ENCODE measurements at regions not wholly inside any gene's neighbourhood (a gene's known extent, or its start where the extent isn't known, plus 50 kb on each side); places are given as distances from the start of the nearest gene placed in this dataset.

DNA sequence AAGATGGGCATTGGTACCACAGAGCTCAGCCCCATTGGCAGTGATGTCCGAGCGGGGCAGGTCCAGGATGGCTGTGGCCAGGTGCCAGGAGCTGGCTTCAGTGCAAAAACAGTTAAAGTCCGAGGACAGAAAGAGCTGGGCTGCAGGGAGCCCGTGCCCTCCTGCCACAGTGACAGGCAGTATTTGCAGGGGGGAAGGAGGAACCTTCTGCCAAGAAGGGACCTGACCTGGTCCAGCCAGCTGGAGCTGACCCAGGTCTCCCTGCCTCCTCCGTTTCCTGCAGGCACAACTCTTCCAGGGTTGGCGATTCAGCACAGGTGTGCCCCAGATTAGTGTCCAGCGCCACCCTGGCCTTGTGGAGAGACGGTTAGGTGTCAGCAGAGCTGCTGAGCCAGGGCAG lies 199.0 kb downstream of the ENGASE start:
- DNase-seq, result no peak

DNA sequence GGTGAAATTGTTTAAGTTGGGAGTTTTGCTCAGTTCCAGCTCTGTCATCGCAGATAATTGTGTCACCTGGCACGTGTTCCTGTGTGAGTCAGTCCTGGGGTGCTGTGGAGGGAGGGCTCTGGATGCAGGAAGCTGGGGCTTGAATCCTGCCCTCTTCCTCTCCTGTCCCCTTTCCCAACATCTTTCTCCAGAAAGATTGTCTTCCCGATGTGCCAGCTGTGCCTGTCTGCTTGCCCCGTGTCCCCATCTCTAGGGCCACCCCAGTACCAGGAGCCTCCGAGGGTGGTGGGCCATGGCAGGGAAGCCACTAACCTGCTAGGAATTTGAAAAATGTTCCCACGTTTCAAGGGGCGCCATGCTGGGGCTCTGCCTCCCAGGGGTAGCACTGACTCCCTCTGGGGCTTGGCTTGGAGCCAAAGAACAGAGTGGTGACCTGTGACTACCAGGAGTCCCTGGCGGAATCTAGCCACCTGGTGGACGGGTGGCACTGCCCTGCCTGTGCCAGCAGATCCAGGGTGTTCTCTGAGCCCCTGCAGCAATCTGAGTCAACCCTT lies 198.1 kb downstream of the ENGASE start:
- DNase-seq, result no peak

DNA sequence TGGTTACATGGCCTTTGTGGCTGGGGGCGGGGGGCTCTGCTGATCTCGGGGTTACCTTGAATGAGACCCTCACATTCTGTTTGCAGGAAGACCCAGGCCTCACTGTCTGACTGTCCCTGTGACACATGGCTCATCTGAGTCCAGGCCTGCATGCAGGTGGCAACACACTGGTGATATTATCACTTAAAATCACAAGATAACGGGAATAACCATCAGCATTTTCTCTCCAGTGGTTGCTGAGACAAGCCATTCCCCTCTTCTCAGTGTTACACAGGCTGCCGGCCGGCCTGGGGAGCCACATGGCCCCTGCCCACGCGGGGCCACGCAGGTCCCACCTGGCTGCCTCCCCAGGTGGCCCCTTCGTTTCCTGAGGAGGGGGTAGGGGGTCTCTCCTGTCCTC lies 197.6 kb downstream of the ENGASE start:
- DNase-seq, result no peak

DNA sequence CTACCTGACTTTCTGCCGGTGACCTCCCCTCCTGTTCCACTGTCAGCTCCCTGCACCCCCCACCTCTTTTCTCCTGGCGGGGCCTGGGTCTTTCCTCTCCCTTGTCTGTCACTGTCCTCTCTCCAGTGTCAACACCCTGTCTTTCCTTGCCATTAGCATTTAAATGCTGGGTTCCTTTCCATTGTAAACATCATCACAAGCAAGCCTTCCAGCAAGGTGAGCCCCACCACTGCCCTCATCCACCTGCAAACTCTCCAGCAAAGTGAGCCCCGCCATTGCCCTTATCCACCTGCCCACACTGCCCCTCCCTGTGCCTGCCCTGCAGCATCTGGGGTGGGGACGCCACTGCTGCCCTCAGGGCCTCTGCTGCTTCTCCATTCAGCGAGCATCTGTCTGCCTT lies 195.0 kb downstream of the ENGASE start:
- DNase-seq, result no peak

DNA sequence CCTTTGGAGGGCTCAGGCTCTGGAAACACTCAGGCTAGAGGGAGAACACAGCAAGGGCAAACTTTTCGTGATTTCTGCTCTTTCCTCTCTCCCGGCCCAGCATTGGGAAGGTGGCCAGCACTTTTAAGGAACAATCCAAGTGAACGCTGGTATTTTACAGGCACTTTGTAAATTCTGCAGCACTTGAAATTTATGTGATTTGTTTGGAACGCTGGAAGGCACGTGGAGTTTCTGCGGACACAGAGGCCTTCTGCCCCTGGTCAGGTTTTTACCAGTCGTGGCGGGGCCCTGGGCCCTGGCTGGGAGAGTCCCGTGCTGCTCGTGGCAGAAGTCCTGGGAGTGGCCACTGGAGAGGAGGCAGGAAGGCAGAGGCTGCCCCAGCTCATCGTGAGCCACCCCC lies 188.6 kb downstream of the ENGASE start:
- no peak for DNase-seq

DNA sequence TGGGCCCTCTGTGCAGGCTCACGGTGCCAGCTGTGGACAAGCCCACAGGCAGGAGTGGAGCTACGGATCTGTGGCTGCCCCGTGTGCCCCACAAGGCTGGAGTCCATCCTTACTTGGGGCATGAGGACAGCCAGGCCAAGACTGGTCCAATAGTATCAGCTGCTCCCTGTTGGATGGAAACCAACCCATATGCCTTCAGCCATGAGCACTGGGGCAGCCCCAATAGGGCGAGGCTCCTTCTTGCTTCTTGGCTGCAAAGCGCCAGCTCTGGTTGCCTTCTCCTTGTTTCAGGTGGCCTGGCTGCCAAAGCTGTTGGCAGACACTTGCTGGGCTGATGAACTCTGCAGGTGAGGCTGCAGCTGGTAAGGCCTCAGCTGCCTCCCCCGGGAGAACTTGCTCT lies 188.0 kb downstream of the ENGASE start:
- DNase-seq, result no peak

DNA sequence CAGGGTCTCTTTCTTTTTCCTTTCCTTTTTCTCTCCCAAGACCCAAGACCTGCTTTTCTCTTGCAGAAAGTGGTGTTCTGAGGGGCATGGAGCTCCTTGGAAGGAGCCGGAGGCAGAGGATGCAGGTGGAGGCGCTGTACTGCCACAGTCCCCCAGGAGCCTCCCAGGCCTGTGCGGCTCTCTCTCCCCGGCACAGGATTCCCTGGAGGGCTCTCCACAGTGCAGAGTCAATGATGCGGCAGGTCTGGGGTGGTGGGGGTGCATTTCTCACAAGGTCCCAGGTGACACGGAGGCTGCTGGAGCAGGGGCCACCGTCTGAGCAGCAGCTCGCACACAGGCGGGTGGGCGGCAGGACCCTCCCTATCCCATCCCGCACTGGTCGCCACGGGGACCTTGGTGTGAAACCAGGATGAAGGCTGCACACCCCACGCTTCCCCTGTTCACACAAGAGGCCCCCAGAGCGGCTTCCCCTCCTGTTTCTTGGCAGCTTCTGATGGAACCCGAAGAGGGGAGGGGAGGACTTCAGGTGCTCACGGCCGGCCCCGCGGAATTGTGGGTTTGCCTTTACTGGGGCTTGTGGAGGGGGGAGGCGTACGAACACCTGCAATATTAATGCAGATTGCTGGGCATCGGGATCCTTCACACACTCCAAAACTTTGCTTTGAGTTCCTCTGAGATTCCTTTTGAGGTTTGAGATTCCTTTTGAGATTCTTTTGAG lies 186.9 kb downstream of the ENGASE start:
- DNase-seq, result no peak

DNA sequence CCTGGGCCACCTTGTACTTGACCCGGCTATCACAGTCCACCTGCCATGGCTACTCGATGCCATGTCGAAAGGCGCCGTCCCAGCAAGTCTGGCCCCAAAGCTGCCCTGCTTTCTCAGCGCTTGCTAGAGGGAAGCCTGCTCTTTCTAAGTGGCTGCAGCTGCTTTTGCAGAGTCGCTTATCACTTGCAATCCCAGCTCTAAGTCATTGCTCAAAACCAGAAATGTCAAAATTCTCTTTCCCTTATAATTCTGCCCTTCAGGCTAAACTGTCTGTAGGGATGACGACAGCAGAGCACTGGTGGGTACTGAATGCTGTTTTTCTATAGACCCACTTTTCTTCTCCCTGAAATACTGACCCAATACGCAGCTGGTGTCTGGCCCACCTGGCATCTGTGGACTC lies 184.2 kb downstream of the ENGASE start:
- DNase-seq, result no peak

DNA sequence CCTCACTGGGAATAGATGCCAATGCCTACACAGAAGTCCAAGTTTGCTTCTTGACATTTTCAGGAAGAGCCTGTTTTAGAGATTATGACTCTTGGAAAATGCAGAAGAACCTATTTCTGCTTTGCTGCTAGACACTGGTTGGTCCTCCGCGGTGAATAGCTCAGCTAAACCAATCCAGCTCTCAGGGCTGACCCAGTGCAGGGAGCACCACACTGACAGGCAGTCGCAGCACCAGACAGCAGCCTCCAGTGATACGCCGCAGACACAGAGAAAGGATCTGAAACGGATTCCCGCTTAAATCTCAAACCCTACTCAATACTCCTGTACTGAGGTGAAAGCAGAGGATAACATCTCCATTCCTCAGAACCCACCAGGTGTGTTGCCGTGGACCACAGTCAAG lies 183.4 kb downstream of the ENGASE start:
- DNase-seq, result no peak

DNA sequence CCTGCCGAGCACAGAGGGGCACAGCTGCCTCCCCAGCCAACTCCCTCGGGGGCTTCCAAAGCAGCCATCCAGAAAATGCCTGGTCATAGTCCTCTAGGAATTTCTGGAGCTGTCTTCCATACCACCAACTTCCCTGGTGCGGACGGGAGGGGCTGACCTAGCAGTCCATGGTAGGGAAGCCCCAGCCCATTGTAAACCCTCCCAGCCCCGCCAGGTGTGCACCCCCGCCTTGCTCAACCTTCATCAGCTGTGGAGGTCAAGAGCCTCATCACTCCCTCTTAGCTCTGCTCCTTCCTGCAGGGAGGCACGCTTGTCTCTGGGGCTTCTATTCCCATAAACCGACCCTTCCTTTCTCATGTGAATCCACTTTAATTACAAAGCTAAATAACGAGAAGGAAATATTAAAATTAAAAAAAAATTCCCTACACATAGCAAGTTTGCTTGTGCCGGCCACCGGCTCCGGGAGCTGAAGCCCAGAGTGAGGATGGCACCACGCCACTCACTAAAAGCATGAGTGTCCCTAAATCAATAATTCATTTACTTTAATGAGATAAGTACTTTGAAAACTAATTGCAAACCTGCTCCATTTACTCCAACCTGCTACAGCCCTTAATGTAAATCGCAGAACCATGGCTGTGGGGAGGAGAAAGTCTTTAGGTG lies 181.4 kb downstream of the ENGASE start:
- no peak for DNase-seq

DNA sequence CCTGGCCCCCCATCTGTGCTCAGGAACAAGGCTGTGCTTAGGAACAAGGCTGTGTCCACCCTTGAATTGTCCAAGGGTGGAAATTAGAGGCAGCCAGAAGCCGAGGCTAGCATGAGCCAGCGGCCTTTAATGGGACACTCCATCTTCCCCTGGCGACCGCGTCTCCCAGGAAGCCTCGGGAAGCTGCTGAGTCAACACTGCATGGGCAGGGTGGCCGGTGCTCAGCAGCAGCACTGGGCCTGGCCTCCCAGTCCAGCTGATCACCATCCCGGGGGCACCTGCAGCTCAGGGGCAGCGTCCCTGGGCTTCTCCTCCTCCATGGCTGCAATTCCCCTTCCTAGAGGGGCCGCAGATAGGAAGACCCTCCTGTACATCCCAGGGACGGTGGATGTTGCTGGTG lies 180.8 kb downstream of the ENGASE start:
- no peak for DNase-seq

DNA sequence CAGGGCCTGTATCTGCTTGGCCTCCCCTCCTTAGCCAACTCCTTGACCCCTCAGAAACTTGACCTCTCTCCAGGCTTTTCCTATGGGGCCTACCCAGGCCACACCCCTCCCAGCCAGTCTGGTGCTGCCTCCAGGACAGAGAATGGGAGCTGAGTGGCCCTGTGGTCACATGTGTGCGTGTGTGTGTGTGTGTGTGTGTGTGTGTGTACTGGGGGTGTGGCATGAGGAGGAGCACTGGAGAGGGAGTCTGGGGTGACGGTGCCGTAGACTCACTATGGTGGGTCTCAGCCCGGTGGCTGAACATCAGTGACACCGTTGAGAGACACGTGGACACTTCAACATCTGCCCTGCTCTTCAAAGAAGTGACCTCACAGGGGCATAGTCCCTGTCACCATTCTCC lies 180.4 kb downstream of the ENGASE start:
- no peak for DNase-seq

DNA sequence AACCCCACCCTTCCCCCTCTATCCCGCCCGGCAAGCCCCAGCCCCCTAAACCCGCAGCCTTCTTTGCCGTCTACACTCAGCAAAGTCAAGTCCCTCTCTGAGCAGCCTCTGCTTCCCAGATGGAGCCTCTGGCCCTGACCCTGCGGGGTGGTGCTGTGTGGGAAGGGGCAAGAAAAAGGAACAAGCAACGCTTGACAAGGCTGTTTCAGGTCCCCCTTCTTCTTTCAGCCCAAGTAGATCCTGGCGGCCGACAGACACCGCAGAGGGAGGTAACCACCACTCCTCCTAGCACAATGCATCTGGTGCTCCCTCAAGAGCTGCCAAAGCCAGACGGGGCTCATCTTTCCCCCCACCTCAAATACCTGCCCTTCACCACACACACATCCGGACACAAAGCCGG lies 178.3 kb downstream of the ENGASE start:
- DNase-seq, result no peak

DNA sequence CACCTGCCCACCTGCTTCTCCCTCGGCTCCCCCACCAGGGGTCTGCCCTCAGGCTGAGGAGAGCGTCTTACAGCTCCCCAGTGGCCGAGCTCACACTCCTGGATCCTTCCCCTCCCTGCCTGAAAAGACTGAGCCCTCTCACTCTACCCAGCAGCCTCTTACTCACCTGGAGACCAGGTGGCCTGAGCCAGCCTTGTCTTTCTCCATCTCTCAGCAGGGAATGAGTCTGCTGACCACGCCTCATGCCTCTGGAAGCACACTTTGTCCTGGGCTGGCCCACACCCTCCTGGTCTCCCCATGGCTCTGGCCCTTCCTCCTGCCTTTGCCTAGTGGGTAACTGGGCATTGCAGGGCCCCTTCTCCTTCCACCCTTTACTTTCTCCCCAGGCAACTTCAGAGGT lies 177.2 kb downstream of the ENGASE start:
- no peak for DNase-seq

DNA sequence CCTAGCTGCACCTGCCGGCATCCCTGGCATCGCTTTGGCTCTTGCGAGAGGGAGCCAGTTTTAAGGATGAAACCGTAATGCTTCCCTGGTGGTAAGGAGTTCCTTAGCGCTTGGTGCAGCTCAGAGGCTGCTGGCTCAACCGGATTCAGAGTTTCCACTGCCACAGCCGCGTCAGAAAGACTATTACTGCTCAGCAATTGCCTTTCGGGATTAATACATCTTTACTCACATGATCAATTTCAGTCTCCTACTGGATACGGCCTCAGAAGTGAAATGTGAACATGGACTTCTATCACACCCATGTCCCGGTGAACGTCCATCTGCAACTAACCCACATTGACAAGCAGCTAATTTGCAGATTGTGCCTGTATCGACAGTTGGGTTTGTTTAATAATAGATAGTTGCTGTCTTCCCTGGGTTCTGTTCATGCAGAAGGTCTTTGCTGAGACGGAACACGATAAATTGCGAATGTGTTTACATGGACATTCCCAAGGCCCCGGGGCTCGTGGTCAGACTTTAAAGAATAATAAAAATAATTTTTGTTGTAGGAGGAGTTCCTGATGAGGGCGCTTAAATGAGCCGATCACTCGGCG lies 175.4 kb downstream of the ENGASE start:
- DNase-seq, result no peak

DNA sequence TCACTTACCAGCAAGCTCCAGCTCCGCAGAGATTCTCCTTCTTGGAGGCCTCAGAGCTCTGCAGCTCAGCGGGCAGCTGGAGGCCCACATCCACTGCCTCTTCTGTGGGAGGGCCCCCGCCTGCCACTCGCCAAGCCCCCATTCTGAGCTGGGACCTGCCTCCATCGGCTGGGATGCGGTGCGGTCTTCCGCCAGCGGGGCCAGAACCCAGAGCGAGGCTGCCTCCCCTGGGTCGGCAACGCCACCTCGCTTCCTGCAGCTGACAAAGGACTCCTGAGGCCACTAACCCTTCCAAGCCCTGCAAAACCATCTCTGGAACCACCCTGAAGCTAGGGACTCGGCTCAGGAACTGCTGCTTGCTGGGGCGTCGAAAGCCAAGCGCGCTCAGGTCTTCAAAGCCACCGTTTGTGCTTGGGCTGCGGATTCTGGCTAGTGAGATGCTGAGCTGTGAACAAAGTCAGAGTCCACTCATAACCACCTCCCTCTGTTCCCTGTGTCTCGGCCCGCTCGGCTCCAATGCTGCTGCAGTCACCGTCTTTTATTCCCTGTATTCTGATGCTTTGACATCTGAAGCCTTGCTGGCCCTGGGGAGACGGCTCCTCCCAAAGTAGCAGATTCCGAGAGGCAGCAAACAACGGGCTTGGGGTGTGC lies 174.3 kb downstream of the ENGASE start:
- DNase-seq, result no peak

DNA sequence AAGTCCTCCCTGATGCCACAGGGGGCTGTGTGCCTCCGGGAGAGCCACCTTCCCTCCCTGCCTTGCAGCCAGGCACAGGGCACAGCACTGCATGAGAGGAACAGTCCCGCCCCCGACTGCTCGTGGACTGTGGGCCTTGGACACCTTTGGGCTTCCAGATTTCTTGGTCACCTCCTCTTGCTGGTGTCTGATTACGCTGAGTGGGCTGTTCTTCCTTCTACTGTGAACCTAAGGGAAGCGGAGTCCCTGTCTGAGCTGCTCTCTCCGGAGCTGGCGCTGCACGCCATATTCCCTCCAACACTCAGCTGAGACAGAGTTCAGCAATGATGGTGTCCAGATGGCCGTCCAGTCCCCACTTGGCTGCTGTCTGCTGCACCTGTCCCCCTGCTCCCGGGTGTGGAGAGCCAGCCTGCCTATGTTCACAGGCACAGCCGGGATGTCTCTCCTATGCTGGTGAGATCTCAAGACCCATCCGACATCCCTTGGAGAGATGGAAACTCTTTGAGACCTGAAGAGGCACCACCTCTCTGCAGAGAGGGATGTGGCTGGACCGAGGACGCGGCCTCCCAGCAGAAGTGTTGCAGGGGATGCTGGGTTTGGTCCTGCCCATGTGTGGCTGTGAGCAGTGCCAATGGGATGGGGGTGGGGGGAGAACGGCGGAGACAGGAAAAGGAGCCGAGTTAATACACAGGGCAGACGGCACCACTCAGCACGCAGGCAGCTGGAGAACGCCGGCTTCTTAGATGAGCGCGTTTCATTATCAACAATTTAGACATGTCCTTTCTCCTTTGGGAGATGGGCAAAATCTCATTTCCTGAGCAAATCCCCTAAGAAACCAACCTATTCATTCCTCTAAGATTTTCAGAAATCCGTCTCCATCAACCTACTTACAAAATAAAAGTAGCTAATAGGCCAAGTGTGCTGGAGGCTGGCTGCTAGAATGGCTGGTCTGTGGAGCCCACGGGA lies 171.9 kb downstream of the ENGASE start:
- DNase-seq, result no peak

DNA sequence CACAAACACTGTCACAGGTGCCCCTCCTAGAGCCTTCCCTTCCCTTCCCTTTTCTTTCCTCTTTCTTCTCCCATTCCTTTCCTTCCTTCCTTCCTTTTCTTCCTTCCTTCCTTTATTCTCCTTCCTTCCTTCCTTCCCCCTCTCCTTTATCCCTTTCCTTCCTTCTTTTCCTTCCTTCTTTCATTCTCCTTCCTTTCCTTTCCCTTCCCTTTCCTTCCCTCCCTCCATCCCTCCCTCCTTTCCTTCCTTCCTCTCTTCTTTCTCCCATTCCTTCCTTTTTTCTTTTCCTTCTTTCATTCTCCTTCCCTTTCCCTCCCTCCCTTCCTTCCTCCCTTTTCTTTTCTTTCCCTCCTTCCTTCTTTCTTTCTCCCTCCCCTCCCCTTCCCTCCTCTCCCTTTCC lies 170.0 kb downstream of the ENGASE start:
- no peak for DNase-seq

DNA sequence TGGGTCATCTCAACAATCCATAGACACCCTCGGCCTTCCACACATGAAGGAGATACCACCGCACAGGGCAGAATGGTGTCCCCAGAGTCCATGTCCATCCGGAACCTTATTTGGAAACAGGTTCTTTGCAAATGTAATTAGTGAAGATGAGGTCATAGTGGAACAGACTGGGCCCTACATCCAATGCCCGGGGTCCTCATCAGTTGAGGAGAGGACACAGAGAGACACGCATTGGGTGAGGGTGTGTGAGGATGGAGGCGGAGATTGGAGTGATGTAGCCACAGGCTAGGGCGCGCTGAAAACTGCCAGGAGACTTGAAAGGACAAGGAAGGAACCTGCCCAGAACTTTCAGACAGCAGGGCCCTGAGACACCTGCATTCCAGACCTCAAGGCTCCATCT lies 169.4 kb downstream of the ENGASE start:
- no peak for DNase-seq

DNA sequence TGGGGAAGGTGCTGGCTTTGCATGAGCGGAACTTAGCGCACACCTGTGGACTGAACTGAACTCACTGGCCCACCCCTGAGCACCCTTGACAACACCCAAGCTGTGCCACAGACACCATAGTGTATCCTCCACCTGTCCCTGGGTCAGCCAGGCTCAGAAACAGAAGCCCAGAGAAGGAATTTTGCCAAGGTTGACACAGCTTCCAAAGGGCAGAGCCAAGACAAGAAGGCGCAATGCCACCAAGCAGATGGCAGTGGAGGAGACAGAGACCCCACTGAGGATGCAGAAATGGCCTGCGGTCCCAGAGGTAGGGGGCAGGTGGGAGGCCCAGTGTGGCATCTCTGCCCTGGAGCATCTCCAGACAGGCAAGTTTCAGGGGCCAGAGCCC lies 169.0 kb downstream of the ENGASE start:
- DNase-seq, result no peak

DNA sequence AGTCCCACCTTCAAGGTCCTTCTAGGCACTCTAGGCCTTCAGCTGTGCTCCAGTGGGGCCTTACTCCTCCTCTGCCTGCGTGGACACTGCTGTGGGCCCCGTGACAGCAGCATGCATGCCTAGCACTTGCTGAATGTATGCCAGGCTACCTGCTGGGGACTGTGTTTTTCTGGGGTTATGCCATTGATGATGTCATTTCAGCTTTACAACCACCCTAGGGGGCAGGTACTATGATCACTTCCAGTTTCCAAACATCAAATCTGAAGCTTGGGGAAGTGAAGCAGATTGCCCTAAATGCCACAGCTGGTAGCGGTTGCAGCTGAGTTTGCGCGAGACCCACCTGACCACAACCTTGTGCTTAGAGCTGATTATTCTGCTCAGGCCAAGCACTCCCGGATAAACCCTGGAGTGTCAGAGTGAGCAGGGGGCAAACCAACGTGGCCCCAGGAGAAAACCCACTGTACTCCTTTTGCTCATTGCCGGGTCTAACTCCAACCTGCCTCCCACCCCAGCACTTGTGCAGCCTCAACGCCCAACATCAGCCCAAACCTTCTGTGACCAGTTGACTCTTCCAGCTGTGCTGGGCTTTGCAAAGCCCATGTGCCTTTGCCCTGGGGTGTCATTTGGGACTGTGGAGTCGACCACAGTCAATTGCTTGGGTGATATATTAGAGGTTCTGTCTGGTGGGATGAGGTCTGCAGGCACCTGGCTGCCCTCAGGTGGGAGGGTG lies 168.4 kb downstream of the ENGASE start:
- no peak for DNase-seq

DNA sequence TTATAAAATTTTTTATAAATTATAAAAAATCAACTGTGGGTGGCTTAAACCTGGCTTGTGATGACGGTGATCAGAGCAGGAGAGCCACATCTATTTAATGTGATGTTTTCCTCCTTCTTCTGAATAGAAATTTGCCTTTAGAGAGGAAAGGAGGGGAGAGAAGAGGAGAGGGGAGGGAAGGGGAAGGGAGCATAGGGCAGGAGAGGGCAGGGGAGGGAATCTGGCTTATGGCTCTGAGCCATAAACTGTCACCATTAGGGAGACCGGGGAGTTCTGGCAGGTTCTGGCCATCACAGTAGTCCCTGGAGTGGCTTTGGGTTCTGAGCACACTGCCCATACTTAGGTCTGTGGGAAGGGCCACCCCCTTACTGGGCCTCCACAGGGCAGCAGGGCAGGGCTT lies 167.8 kb downstream of the ENGASE start:
- no peak for DNase-seq

Measured in activated effector memory CD4-positive, alpha-beta T cell treated with Interleukin-2 at 50 U/mL for 16 hours (primary cell).